ENCODE measurements at regions not wholly inside any gene's neighbourhood (a gene's known extent, or its start where the extent isn't known, plus 50 kb on each side); places are given as distances from the start of the nearest gene placed in this dataset.

DNA sequence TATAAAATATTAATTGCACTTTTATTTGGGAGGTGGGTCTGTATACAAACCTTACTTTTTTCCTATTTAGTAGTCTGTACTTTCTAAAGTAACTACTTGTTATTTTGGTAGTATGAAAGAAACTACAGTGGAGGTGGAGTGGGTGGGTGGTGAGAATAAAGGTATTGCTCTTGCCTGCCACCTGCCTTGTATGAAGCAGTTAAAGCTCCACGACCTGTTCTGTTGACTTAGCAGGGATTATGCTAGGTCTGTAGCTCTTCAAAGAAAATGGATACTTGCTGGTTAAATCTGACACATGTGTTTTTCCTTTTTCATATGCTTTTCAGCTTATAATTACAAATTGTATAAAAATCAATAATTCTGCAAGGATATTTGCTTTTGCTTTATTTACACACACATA is 111.9 kb downstream of the EHF start:
- Histone ChIP-seq H3K4me1 (ENCODE audit: insufficient read depth, low read length) (peaks cover 21% of the 10 kb centered on the region), H3K27ac (ENCODE audit: extremely low read length, insufficient read depth, low read length) (no peak overlapping the region), H3K9ac (ENCODE audit: insufficient read depth, low read depth, low read length) (no peak overlapping the region), H2AFZ (ENCODE audit: low read length) (no peak overlapping the region), H3K9me3 (ENCODE audit: low read length) (peaks cover 4% of the 10 kb centered on the region; the same call in 1 of the 2 replicates), H3K4me3 (replicated peaks in 1 of 3; ENCODE audit: insufficient read depth in 1 of 3, low read depth in 2 of 3, low read length in 3 of 3) (no peak overlapping the region), H3K36me3 (replicated peaks in 1 of 2; ENCODE audit: control insufficient read depth in 1 of 2, insufficient read depth in 2 of 2, low read length in 2 of 2) (no peaks in the 10 kb centered on the region), H3K4me2 (ENCODE audit: low read depth, low read length) (no peak overlapping the region), H3K79me2 (ENCODE audit: insufficient read depth, low read length) (no peaks in the 10 kb centered on the region), H4K20me1 (ENCODE audit: insufficient read depth, low read length) (no peaks in the 10 kb centered on the region), H3K27me3 (ENCODE audit: control insufficient read depth in 1 of 2, insufficient read depth in 2 of 2, low read length in 2 of 2) (no peaks in the 10 kb centered on the region)
- TF ChIP-seq SMC3 (IDR thresholded peaks at IDR 0.05; ENCODE audit: low read length) (0 out of 2 replicates have a peak, but pooled peaks have one; percentile 11), CTCF (CRISPR knock-in tag; IDR thresholded peaks at IDR 0.05) (peak; percentile 41), ZNF792 (CRISPR knock-in tag; IDR thresholded peaks at IDR 0.05) (peak; percentile 79; the same call in 1 of the 2 replicates), FOXA1 (IDR thresholded peaks at IDR 0.05) (no peak), FOXA1 (CRISPR knock-in tag; IDR thresholded peaks at IDR 0.05) (peak; percentile 41; the same call in 1 of the 2 replicates), HOMEZ (CRISPR knock-in tag; IDR thresholded peaks at IDR 0.05; ENCODE audit: low read depth) (no peak), RORA (CRISPR knock-in tag; IDR thresholded peaks at IDR 0.05) (no peak), ZNF75D (CRISPR knock-in tag; IDR thresholded peaks at IDR 0.05; ENCODE audit: borderline replicate concordance) (no peak), FOXA3 (CRISPR knock-in tag; IDR thresholded peaks at IDR 0.05) (0 out of 2 replicates have a peak, but pooled peaks have one; percentile 14), ZNF12 (CRISPR knock-in tag; IDR thresholded peaks at IDR 0.05) (no peak), STAG1 (CRISPR knock-in tag; IDR thresholded peaks at IDR 0.05) (peak; percentile 13; the same call in 1 of the 2 replicates), KLF11 (CRISPR knock-in tag; IDR thresholded peaks at IDR 0.05) (no peak)
- peak; percentile 76 for ATAC-seq
- BruUV-seq (replicated peaks), result no TSS peak
- intact Hi-C loops (cut with micrococcal nuclease; ENCODE audit: unreplicated experiment) (loop anchor here (2.0 kb wide), 1 partner anchor 146 kb away; no protein-coding TSS in a partner anchor), in situ Hi-C loops (cut with HindIII; ENCODE audit: extremely low pct_ligation_motif_present, low pct_unique_long_range_greater_than_20kb) (no loop called here)
- WGBS (ENCODE audit: low lambda C conversion rate), result 5% methylated on average over 1 of the region's 1 CpG
- ChIA-PET CTCF (ENCODE audit: low intra/inter-chr PET ratio, low total read pairs) (no interaction called here), POLR2A (no interaction called here)
- DNase-seq (ENCODE audit: low spot score), result peak; percentile 30
- FAIRE-seq, result no peak
